ENCODE measurements at regions not wholly inside any gene's neighbourhood (a gene's known extent, or its start where the extent isn't known, plus 50 kb on each side); places are given as distances from the start of the nearest gene placed in this dataset.

DNA sequence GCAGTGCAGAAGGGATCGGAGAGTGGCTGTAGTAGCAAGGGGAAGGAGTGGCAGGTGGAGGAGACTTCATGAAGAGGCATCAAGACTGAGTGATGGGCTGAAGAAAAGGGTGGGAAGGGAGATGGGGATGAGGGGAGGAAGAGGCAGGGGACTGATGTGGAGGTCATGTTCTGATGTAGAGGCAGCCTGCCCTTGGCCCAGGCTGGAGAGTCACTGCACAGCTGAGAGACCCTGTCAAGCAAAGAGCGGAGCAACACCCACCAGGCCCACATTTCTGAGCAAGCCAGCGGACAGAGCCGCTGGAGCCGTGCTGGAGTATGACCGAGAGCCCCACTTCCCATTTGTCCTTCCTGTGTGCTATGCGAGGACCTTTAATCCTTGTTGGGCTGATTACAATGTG lies 501.6 kb upstream of the MKI67 start (continued):
- TF ChIP-seq, protein P1, sequence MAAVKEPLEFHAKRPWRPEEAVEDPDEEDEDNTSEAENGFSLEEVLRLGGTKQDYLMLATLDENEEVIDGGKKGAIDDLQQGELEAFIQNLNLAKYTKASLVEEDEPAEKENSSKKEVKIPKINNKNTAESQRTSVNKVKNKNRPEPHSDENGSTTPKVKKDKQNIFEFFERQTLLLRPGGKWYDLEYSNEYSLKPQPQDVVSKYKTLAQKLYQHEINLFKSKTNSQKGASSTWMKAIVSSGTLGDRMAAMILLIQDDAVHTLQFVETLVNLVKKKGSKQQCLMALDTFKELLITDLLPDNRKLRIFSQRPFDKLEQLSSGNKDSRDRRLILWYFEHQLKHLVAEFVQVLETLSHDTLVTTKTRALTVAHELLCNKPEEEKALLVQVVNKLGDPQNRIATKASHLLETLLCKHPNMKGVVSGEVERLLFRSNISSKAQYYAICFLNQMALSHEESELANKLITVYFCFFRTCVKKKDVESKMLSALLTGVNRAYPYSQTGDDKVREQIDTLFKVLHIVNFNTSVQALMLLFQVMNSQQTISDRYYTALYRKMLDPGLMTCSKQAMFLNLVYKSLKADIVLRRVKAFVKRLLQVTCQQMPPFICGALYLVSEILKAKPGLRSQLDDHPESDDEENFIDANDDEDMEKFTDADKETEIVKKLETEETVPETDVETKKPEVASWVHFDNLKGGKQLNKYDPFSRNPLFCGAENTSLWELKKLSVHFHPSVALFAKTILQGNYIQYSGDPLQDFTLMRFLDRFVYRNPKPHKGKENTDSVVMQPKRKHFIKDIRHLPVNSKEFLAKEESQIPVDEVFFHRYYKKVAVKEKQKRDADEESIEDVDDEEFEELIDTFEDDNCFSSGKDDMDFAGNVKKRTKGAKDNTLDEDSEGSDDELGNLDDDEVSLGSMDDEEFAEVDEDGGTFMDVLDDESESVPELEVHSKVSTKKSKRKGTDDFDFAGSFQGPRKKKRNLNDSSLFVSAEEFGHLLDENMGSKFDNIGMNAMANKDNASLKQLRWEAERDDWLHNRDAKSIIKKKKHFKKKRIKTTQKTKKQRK (IDR thresholded peaks at IDR 0.05; ENCODE audit: borderline replicate concordance, low read depth, low read length), result no peak
- TF ChIP-seq RBM39 (optimal IDR thresholded peaks at IDR 0.05; ENCODE audit: low read depth, low read length), result no peak

DNA sequence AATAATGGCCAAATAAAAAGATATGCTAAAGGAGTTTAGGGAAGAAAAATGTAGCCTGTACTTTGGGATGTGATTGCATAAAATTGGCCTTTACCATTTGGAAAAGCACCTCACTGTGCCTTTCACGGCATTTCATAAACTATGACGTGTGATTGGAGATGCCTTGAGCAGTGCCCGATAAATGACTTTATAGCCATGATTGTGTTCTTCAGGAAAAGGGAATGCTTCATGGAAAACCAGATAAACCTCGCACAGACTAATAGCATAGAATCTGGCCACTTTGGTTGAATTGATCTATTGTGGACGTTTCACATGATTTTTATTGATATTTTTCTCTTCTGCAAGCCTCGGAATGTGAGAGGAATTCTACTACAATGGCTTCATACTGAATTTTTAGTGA lies 502.0 kb upstream of the MKI67 start:
- CTCF ChIA-PET (ENCODE audit: low intra/inter-chr PET ratio), result no interaction called here
- Histone ChIP-seq H2AFZ (ENCODE audit: low read depth, low read length) (0 out of 2 replicates have a peak overlapping the region, but pooled peaks have one; percentile 7), H3K27me3 (ENCODE audit: control insufficient read depth in 2 of 2, insufficient read depth in 2 of 2, low read length in 2 of 2) (no peaks in the 10 kb centered on the region), H3K4me3 (no peak overlapping the region), H3K36me3 (ENCODE audit: control insufficient read depth, insufficient read depth, low read length) (no peaks in the 10 kb centered on the region), H3K4me2 (ENCODE audit: insufficient read depth, low read length) (no peak overlapping the region), H3K27ac (ENCODE audit: extremely low read depth, low read depth, low read length) (no peak overlapping the region), H3K9me3 (replicated peaks; ENCODE audit: control insufficient read depth, insufficient read depth, low read depth, low read length) (peaks cover 2% of the 10 kb centered on the region; the same call in 1 of the 2 replicates), H3K9ac (ENCODE audit: insufficient read depth in 1 of 2, low read depth in 2 of 2, low read length in 2 of 2) (no peak overlapping the region), H3K4me1 (replicated peaks in 1 of 2; ENCODE audit: control insufficient read depth in 2 of 2, insufficient read depth in 2 of 2, low read length in 2 of 2) (peaks cover 17 to 18% of the 10 kb centered on the region in 2 experiments; a peak in 4 of 5 replicates), H4K20me1 (replicated peaks; ENCODE audit: control insufficient read depth, insufficient read depth, low read length) (no peaks in the 10 kb centered on the region), H3K79me2 (ENCODE audit: control insufficient read depth, insufficient read depth, low read length) (no peaks in the 10 kb centered on the region), H3K9me1 (ENCODE audit: control insufficient read depth, insufficient read depth, low read length) (no peaks in the 10 kb centered on the region)
- DNase-seq (ENCODE audit: extremely low read depth in 1 of 4, low spot score in 3 of 4), result no peak
- BruUV-seq (replicated peaks), result no TSS peak
- no peak for FAIRE-seq
- POLR2A ChIA-PET, result no interaction called here
- in situ Hi-C loops (cut with MboI), result no loop called here
- WGBS (ENCODE audit: insufficient coverage, low coverage, missing lambda C conversion rate), result 76% methylated on average over 6 of the region's 6 CpGs
- intact Hi-C loops (cut with micrococcal nuclease), result no loop called here
- TF ChIP-seq TAL1 (IDR thresholded peaks at IDR 0.05), result no peak
- no peak for ATAC-seq

All from K562 (cell line).